SK-N-SH (cell line): ENCODE measurements at regions not wholly inside any gene's neighbourhood (a gene's known extent, or its start where the extent isn't known, plus 50 kb on each side); places are given as distances from the start of the nearest gene placed in this dataset.

Experiments
- CTCF ChIA-PET: fragments of 300-600, 350-600 bp; formaldehyde crosslinking; extraction: SDS; loops from one replicate; lab custom pipeline; 2021; lab: Yijun Ruan, JAX
- POLR2A ChIA-PET: fragments of 350-600 bp; sonication (Branson Sonifier 250); formaldehyde crosslinking; extraction: SDS; loops from one replicate; lab custom pipeline; 2020; ENCODE audit warnings: antibody characterized with exemption, inconsistent platforms; lab: Yijun Ruan, JAX
- DNase-seq: peaks from one replicate; pipeline ENCODE4 v3.0.0; 2012
- H2AFZ ChIP-seq: fragments of 200-600 bp; sonication (generic); 2 replicates; pipeline ENCODE4 v1.8.1; 2016; ENCODE audit warnings: antibody characterized with exemption, mild to moderate bottlenecking, low read depth
- H3F3A ChIP-seq: fragments of 200-600 bp; sonication (generic); replicated peaks from 2 replicates; pipeline ENCODE3; 2016; ENCODE audit warnings: antibody characterized with exemption, mild to moderate bottlenecking; ENCODE audit not compliant: insufficient read depth
- H3K27ac ChIP-seq, 2 experiments: fragments of 200-500 bp in 1 of 2; fragments of 200-600 bp in 1 of 2; sonication (Bioruptor generic) in 1 of 2; sonication (generic), shearing (Covaris generic) in 1 of 2; 2 replicates each; pipeline versions ENCODE4 v1.5.1 to v1.6.1; 2014 to 2016; ENCODE audit warnings: low read depth in 2 of 2, inconsistent platforms in 1 of 2, low read length in 1 of 2, mild to moderate bottlenecking in 1 of 2, mixed read lengths in 1 of 2
- H3K27me3 ChIP-seq: fragments of 200-600 bp; sonication (generic), shearing (Covaris generic); 2 replicates; pipeline ENCODE4 v1.6.1; 2016; ENCODE audit warnings: mixed run types; ENCODE audit not compliant: insufficient read depth
- H3K36me3 ChIP-seq, 2 experiments: fragments of 200-500 bp in 1 of 2; fragments of 200-600 bp in 1 of 2; sonication (Bioruptor generic) in 1 of 2; sonication (generic) in 1 of 2; replicated peaks in 1 of 2; 2 replicates each; pipeline versions ENCODE3 to v1.5.1; 2014 to 2016; ENCODE audit warnings: low read length in 1 of 2, mild to moderate bottlenecking in 1 of 2; ENCODE audit not compliant: insufficient read depth in 2 of 2, control insufficient read depth in 1 of 2
- H3K4me1 ChIP-seq, 2 experiments: fragments of 200-500 bp in 1 of 2; fragments of 200-600 bp in 1 of 2; sonication (Bioruptor generic) in 1 of 2; sonication (generic), shearing (Covaris generic) in 1 of 2; 2 replicates each; pipeline versions ENCODE4 v1.5.1 to v1.6.1; 2014 to 2016; ENCODE audit warnings: low read depth in 1 of 2, low read length in 1 of 2, mixed run types in 1 of 2; ENCODE audit not compliant: insufficient read depth in 2 of 2, control insufficient read depth in 1 of 2
- H3K4me2 ChIP-seq: fragments of 200-600 bp; sonication (generic), shearing (Covaris generic); 2 replicates; pipeline ENCODE4 v1.6.1; 2017; ENCODE audit warnings: mixed run types
- H3K4me3 ChIP-seq, 2 experiments: fragments of 200-500 bp in 1 of 2; fragments of 200-600 bp in 1 of 2; sonication (Bioruptor generic) in 1 of 2; sonication (generic), shearing (Covaris generic) in 1 of 2; 2 replicates each; pipeline versions ENCODE4 v1.5.1 to v1.8.1; 2014 to 2016; ENCODE audit warnings: low read depth in 2 of 2, inconsistent platforms in 1 of 2, low read length in 1 of 2, mild to moderate bottlenecking in 1 of 2, mixed read lengths in 1 of 2, moderate library complexity in 1 of 2
- H3K79me2 ChIP-seq: fragments of 200-600 bp; sonication (generic); 2 replicates; pipeline ENCODE4 v1.8.1; 2017; ENCODE audit warnings: mild to moderate bottlenecking; ENCODE audit not compliant: insufficient read depth
- H3K9ac ChIP-seq: fragments of 200-600 bp; sonication (generic); 2 replicates; pipeline ENCODE4 v1.6.1; 2017; ENCODE audit warnings: mixed run types
- H3K9me2 ChIP-seq: fragments of 200-600 bp; sonication (generic); 2 replicates; pipeline ENCODE4 v1.6.1; 2017; ENCODE audit warnings: mixed run types
- H3K9me3 ChIP-seq: fragments of 200-600 bp; sonication (generic); 2 replicates; pipeline ENCODE4 v1.6.1; 2017; ENCODE audit warnings: mixed run types, mild to moderate bottlenecking, moderate library complexity
- H4K20me1 ChIP-seq: fragments of 200-600 bp; sonication (generic); 2 replicates; pipeline ENCODE4 v1.6.1; 2017; ENCODE audit warnings: mild to moderate bottlenecking, mixed run types; ENCODE audit not compliant: insufficient read depth
- CHD2 ChIP-seq: fragments of 150-350 bp; IDR thresholded peaks from 2 replicates; pipeline ENCODE4 v1.6.1; 2018; ENCODE audit warnings: low read length; ENCODE audit not compliant: partially characterized antibody
- ELF1 ChIP-seq: IDR thresholded peaks from 2 replicates; pipeline ENCODE4 v1.4.0; 2012
- EZH2phosphoT487 ChIP-seq: fragments of 200-600 bp; sonication (generic); IDR thresholded peaks from 2 replicates; pipeline ENCODE4 v1.6.1; 2017; ENCODE audit warnings: low read depth, mixed run types, mild to moderate bottlenecking, antibody characterized with exemption, moderate library complexity, borderline replicate concordance
- FOSL2 ChIP-seq: IDR thresholded peaks from 2 replicates; pipeline ENCODE4 v1.4.0; 2012; ENCODE audit warnings: low read depth, mild to moderate bottlenecking, moderate library complexity, borderline replicate concordance
- FOXJ3 ChIP-seq: sonication (generic); formaldehyde crosslinking; IDR thresholded peaks from 2 replicates; pipeline ENCODE4 v1.5.1; 2020; ENCODE audit warnings: mild to moderate bottlenecking, missing genetic modification reagents
- GABPA ChIP-seq: IDR thresholded peaks from 2 replicates; pipeline ENCODE4 v1.4.0; 2012; ENCODE audit warnings: low read depth, mild to moderate bottlenecking
- JUND ChIP-seq: IDR thresholded peaks from 2 replicates; pipeline ENCODE4 v1.4.0; 2012
- MEF2A ChIP-seq: IDR thresholded peaks from 2 replicates; pipeline ENCODE4 v1.4.0; 2012; ENCODE audit warnings: low read depth, borderline replicate concordance
- MXI1 ChIP-seq: IDR thresholded peaks from 2 replicates; pipeline ENCODE4 v1.6.1; 2012; ENCODE audit warnings: mild to moderate bottlenecking, low read depth, low read length, improper control_type of control experiment
- NRF1 ChIP-seq: IDR thresholded peaks from 2 replicates; pipeline ENCODE4 v1.6.1; 2012; ENCODE audit warnings: low read depth, mild to moderate bottlenecking, low read length
- RAD21 ChIP-seq: IDR thresholded peaks from 2 replicates; pipeline ENCODE4 v1.6.1; 2012; ENCODE audit warnings: mild to moderate bottlenecking, low read length
- RFX5 ChIP-seq: IDR thresholded peaks from 2 replicates; pipeline ENCODE4 v1.6.1; 2012; ENCODE audit warnings: mild to moderate bottlenecking, improper control_type of control experiment, low read length
- SIN3A ChIP-seq: IDR thresholded peaks from 2 replicates; pipeline ENCODE4 v1.6.1; 2012; ENCODE audit warnings: low read depth, mild to moderate bottlenecking, low read length, moderate library complexity, borderline replicate concordance
- TAF1 ChIP-seq: IDR thresholded peaks from 2 replicates; pipeline ENCODE4 v1.6.1; 2012; ENCODE audit warnings: low read depth, mild to moderate bottlenecking, low read length, moderate library complexity, borderline replicate concordance
- TCF12 ChIP-seq: IDR thresholded peaks from 2 replicates; pipeline ENCODE4 v1.4.0; 2012
- WGBS: methylation state at CpG from one replicate; pipeline ENCODE4 v1.1.6; 2017; ENCODE audit warnings: low lambda C conversion rate; 5-methylcytosine and 5-hydroxymethylcytosine counted together
- TF ChIP-seq, protein P1 (sequence below): IDR thresholded peaks from 2 replicates; pipeline ENCODE4 v1.6.1; 2012; ENCODE audit warnings: mild to moderate bottlenecking, low read depth, low read length, moderate library complexity
- TF ChIP-seq, protein P2 (sequence below): IDR thresholded peaks from 2 replicates; pipeline ENCODE4 v1.4.0; 2012; ENCODE audit warnings: low read depth, borderline replicate concordance

DNA sequence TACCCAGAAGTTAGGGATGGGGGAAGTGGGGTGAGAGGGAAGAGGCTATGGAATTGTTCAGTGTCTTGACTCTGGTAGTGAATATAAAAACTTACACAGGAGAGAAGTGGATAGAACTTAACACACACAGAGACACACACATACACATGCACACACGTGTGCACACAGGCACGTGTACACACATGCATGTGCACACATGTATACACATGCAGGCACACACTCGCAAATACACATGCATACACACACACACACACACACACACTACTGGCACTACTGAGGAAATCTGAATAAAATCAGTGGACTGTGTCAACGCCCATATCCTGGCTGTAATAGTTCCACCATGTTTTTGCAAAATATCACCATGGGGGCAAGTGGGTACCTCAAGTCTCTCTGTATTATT, 107.9 kb downstream of the IRS2 start:
- H3F3A ChIP-seq: no peaks in the 10 kb centered on the region
- no peaks in the 10 kb centered on the region for H3K36me3 ChIP-seq
- H2AFZ ChIP-seq: no peak overlapping the region
- WGBS: 78% methylated on average over 4 of the region's 4 CpGs
- ChIA-PET CTCF (no interaction called here), POLR2A (no interaction called here)
- no peak for DNase-seq
- H3K79me2 ChIP-seq: no peaks in the 10 kb centered on the region
- no peak overlapping the region for H3K4me3 ChIP-seq
- no peak for TF ChIP-seq FOSL2
- TF ChIP-seq RAD21: no peak
- TF ChIP-seq, protein P1, sequence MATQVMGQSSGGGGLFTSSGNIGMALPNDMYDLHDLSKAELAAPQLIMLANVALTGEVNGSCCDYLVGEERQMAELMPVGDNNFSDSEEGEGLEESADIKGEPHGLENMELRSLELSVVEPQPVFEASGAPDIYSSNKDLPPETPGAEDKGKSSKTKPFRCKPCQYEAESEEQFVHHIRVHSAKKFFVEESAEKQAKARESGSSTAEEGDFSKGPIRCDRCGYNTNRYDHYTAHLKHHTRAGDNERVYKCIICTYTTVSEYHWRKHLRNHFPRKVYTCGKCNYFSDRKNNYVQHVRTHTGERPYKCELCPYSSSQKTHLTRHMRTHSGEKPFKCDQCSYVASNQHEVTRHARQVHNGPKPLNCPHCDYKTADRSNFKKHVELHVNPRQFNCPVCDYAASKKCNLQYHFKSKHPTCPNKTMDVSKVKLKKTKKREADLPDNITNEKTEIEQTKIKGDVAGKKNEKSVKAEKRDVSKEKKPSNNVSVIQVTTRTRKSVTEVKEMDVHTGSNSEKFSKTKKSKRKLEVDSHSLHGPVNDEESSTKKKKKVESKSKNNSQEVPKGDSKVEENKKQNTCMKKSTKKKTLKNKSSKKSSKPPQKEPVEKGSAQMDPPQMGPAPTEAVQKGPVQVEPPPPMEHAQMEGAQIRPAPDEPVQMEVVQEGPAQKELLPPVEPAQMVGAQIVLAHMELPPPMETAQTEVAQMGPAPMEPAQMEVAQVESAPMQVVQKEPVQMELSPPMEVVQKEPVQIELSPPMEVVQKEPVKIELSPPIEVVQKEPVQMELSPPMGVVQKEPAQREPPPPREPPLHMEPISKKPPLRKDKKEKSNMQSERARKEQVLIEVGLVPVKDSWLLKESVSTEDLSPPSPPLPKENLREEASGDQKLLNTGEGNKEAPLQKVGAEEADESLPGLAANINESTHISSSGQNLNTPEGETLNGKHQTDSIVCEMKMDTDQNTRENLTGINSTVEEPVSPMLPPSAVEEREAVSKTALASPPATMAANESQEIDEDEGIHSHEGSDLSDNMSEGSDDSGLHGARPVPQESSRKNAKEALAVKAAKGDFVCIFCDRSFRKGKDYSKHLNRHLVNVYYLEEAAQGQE: no peak
- no peak for TF ChIP-seq EZH2phosphoT487
- no peak for TF ChIP-seq TAF1
- TF ChIP-seq FOXJ3: no peak
- no peak for TF ChIP-seq JUND
- TF ChIP-seq, protein P2, sequence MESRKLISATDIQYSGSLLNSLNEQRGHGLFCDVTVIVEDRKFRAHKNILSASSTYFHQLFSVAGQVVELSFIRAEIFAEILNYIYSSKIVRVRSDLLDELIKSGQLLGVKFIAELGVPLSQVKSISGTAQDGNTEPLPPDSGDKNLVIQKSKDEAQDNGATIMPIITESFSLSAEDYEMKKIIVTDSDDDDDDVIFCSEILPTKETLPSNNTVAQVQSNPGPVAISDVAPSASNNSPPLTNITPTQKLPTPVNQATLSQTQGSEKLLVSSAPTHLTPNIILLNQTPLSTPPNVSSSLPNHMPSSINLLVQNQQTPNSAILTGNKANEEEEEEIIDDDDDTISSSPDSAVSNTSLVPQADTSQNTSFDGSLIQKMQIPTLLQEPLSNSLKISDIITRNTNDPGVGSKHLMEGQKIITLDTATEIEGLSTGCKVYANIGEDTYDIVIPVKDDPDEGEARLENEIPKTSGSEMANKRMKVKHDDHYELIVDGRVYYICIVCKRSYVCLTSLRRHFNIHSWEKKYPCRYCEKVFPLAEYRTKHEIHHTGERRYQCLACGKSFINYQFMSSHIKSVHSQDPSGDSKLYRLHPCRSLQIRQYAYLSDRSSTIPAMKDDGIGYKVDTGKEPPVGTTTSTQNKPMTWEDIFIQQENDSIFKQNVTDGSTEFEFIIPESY: no peak
- no peak for TF ChIP-seq RFX5
- no peak for TF ChIP-seq MXI1
- no peak for TF ChIP-seq GABPA
- no peak for TF ChIP-seq ELF1
- TF ChIP-seq NRF1: no peak
- no peak for TF ChIP-seq CHD2
- TF ChIP-seq MEF2A: no peak
- TF ChIP-seq TCF12: no peak
- TF ChIP-seq SIN3A: no peak
- no peak overlapping the region for H3K9ac ChIP-seq
- no peaks in the 10 kb centered on the region for H4K20me1 ChIP-seq
- no peak overlapping the region for H3K27ac ChIP-seq
- H3K9me2 ChIP-seq: no peaks in the 10 kb centered on the region
- no peaks in the 10 kb centered on the region for H3K9me3 ChIP-seq
- H3K4me2 ChIP-seq: no peak overlapping the region
- no peaks in the 10 kb centered on the region for H3K4me1 ChIP-seq
- no peaks in the 10 kb centered on the region for H3K27me3 ChIP-seq
